ENCODE measurements at regions not wholly inside any gene's neighbourhood (a gene's known extent, or its start where the extent isn't known, plus 50 kb on each side); places are given as distances from the start of the nearest gene placed in this dataset.
"Not testable (repeated sequence)": the region's sequence is repeated elsewhere in the genome, so short reads cannot be mapped to it uniquely, and the experiment has no call there.

- Histone ChIP-seq H3K4me1 (ENCODE audit: control insufficient read depth, extremely low read depth, insufficient read depth, low read length) (no peaks in the 10 kb centered on the region), H3K4me3 (ENCODE audit: control insufficient read depth in 2 of 3, extremely low read depth in 1 of 3, insufficient read depth in 2 of 3, low read depth in 1 of 3, low read length in 3 of 3) (no peak overlapping the region), H3K9ac (ENCODE audit: control insufficient read depth, extremely low read depth, insufficient read depth, low read length) (no peak overlapping the region), H4K20me1 (ENCODE audit: control insufficient read depth, extremely low read depth, insufficient read depth, low read length) (no peaks in the 10 kb centered on the region), H3K36me3 (ENCODE audit: control insufficient read depth in 2 of 2, extremely low read depth in 1 of 2, insufficient read depth in 2 of 2, low read length in 2 of 2) (no peaks in the 10 kb centered on the region), H3K27me3 (ENCODE audit: control insufficient read depth, extremely low read depth, insufficient read depth, low read length) (no peaks in the 10 kb centered on the region), H2AFZ (ENCODE audit: control insufficient read depth, low read length) (no peak overlapping the region), H3K27ac (ENCODE audit: control insufficient read depth, insufficient read depth, low read length) (no peak overlapping the region), H3K4me2 (ENCODE audit: control insufficient read depth, extremely low read depth, insufficient read depth, low read depth, low read length) (no peak overlapping the region), H3K79me2 (ENCODE audit: control insufficient read depth, insufficient read depth, low read length) (no peaks in the 10 kb centered on the region), H3K9me3 (ENCODE audit: control insufficient read depth, low read depth, low read length) (no peaks in the 10 kb centered on the region), H3K9me1 (ENCODE audit: control insufficient read depth, extremely low read depth, insufficient read depth, low read length) (no peaks in the 10 kb centered on the region)
- dilution Hi-C loops (cut with MboI; ENCODE audit: extremely low pct_ligation_motif_present, low sequenced_read_pairs): no loop called here
- no peak for TF ChIP-seq EZH2 (IDR thresholded peaks at IDR 0.05; ENCODE audit: low read length)
- TF ChIP-seq CTCF (optimal IDR thresholded peaks at IDR 0.05 in 1 of 3, IDR thresholded peaks at IDR 0.05 in 1 of 3, conservative IDR thresholded peaks at IDR 0.05 in 1 of 3; ENCODE audit: extremely low read depth in 1 of 3, insufficient read depth in 2 of 3, low read length in 3 of 3): no peak
- no peak for FAIRE-seq
- no peak for DNase-seq (ENCODE audit: low read depth, low spot score)
These were observed 511.3 kb upstream of the PCDH7 start for GRCh38 chr4:30208731-30209435.

GRCh38 chr4:30215973-30216372, 504.2 kb upstream of the PCDH7 start:
- H4K20me1 ChIP-seq (ENCODE audit: control insufficient read depth, extremely low read depth, insufficient read depth, low read length); H3K4me3 ChIP-seq (ENCODE audit: control insufficient read depth in 2 of 3, extremely low read depth in 1 of 3, insufficient read depth in 2 of 3, low read depth in 1 of 3, low read length in 3 of 3); H3K9ac ChIP-seq (ENCODE audit: control insufficient read depth, extremely low read depth, insufficient read depth, low read length): not testable (repeated sequence)

GRCh38 chr4:30245140-30245539, 475.0 kb upstream of the PCDH7 start:
- Histone ChIP-seq H3K9me1 (ENCODE audit: control insufficient read depth, extremely low read depth, insufficient read depth, low read length) (no peaks in the 10 kb centered on the region), H3K79me2 (ENCODE audit: control insufficient read depth, insufficient read depth, low read length) (no peaks in the 10 kb centered on the region), H3K4me3 (ENCODE audit: control insufficient read depth in 2 of 3, extremely low read depth in 1 of 3, insufficient read depth in 2 of 3, low read depth in 1 of 3, low read length in 3 of 3) (no peak overlapping the region), H3K36me3 (ENCODE audit: control insufficient read depth in 2 of 2, extremely low read depth in 1 of 2, insufficient read depth in 2 of 2, low read length in 2 of 2) (no peaks in the 10 kb centered on the region), H4K20me1 (ENCODE audit: control insufficient read depth, extremely low read depth, insufficient read depth, low read length) (no peaks in the 10 kb centered on the region), H3K9me3 (ENCODE audit: control insufficient read depth, low read depth, low read length) (peaks cover 2% of the 10 kb centered on the region), H3K4me2 (ENCODE audit: control insufficient read depth, extremely low read depth, insufficient read depth, low read depth, low read length) (no peak overlapping the region), H3K27ac (ENCODE audit: control insufficient read depth, insufficient read depth, low read length) (no peak overlapping the region), H3K27me3 (ENCODE audit: control insufficient read depth, extremely low read depth, insufficient read depth, low read length) (no peaks in the 10 kb centered on the region), H3K4me1 (ENCODE audit: control insufficient read depth, extremely low read depth, insufficient read depth, low read length) (no peaks in the 10 kb centered on the region), H3K9ac (ENCODE audit: control insufficient read depth, extremely low read depth, insufficient read depth, low read length) (no peak overlapping the region), H2AFZ (ENCODE audit: control insufficient read depth, low read length) (no peak overlapping the region)
- DNase-seq (ENCODE audit: low read depth, low spot score): no peak
- TF ChIP-seq CTCF (optimal IDR thresholded peaks at IDR 0.05 in 1 of 3, IDR thresholded peaks at IDR 0.05 in 1 of 3, conservative IDR thresholded peaks at IDR 0.05 in 1 of 3; ENCODE audit: extremely low read depth in 1 of 3, insufficient read depth in 2 of 3, low read length in 3 of 3) (no peak), EZH2 (IDR thresholded peaks at IDR 0.05; ENCODE audit: low read length) (no peak)
- dilution Hi-C loops (cut with MboI; ENCODE audit: extremely low pct_ligation_motif_present, low sequenced_read_pairs): no loop called here
- no peak for FAIRE-seq

More at GRCh38 chr4:30215973-30216372, 504.2 kb upstream of the PCDH7 start:
- H3K36me3 ChIP-seq (ENCODE audit: control insufficient read depth in 2 of 2, extremely low read depth in 1 of 2, insufficient read depth in 2 of 2, low read length in 2 of 2); dilution Hi-C loops (cut with MboI; ENCODE audit: extremely low pct_ligation_motif_present, low sequenced_read_pairs); H3K27me3 ChIP-seq (ENCODE audit: control insufficient read depth, extremely low read depth, insufficient read depth, low read length); H3K9me3 ChIP-seq (ENCODE audit: control insufficient read depth, low read depth, low read length); H3K27ac ChIP-seq (ENCODE audit: control insufficient read depth, insufficient read depth, low read length); FAIRE-seq; H3K79me2 ChIP-seq (ENCODE audit: control insufficient read depth, insufficient read depth, low read length); H3K9me1 ChIP-seq (ENCODE audit: control insufficient read depth, extremely low read depth, insufficient read depth, low read length); H3K4me1 ChIP-seq (ENCODE audit: control insufficient read depth, extremely low read depth, insufficient read depth, low read length); H3K4me2 ChIP-seq (ENCODE audit: control insufficient read depth, extremely low read depth, insufficient read depth, low read depth, low read length); DNase-seq (ENCODE audit: low read depth, low spot score); H2AFZ ChIP-seq (ENCODE audit: control insufficient read depth, low read length): not testable (repeated sequence)

All from keratinocyte (primary cell).